Ecto neural progenitor cell (in vitro differentiated cells): ENCODE measurements at regions not wholly inside any gene's neighbourhood (a gene's known extent, or its start where the extent isn't known, plus 50 kb on each side); places are given as distances from the start of the nearest gene placed in this dataset.
"Not testable (repeated sequence)": the region's sequence is repeated elsewhere in the genome, so short reads cannot be mapped to it uniquely, and the experiment has no call there.

Experiments used
- DNase-seq: peaks from one replicate; pipeline ENCODE4 v3.0.0-alpha.2; 2018; ENCODE audit warnings: low spot score

- no peak for DNase-seq
These were observed 440.1 kb downstream of the MIAT start for GRCh38 chr22:27097506-27097905.

- no peak for DNase-seq
These were observed 440.5 kb downstream of the MIAT start for GRCh38 chr22:27097933-27098332.

GRCh38 chr22:27099946-27100722 is 442.7 kb downstream of the MIAT start:
- no peak for DNase-seq

GRCh38 chr22:27100789-27101188 is 443.4 kb downstream of the MIAT start:
- peak; percentile 82 for DNase-seq

- DNase-seq, result no peak
These were observed 443.9 kb downstream of the MIAT start for GRCh38 chr22:27101288-27101687.

GRCh38 chr22:27104449-27104848 is 447.1 kb downstream of the MIAT start:
- DNase-seq, result no peak

GRCh38 chr22:27105142-27106025 is 448.0 kb downstream of the MIAT start:
- no peak for DNase-seq

- no peak for DNase-seq
These were observed 449.6 kb downstream of the MIAT start for GRCh38 chr22:27106985-27107384.

- no peak for DNase-seq
These were observed 450.0 kb downstream of the MIAT start for GRCh38 chr22:27107386-27107785.

GRCh38 chr22:27107824-27108223 is 450.4 kb downstream of the MIAT start:
- no peak for DNase-seq

- DNase-seq, result no peak
These were observed 451.2 kb downstream of the MIAT start for GRCh38 chr22:27108425-27109114.

- DNase-seq, result not testable (repeated sequence)
These were observed 452.0 kb downstream of the MIAT start for GRCh38 chr22:27109406-27109805.

GRCh38 chr22:27110665-27111451 is 453.5 kb downstream of the MIAT start:
- DNase-seq, result no peak

GRCh38 chr22:27111796-27112672 is 454.6 kb downstream of the MIAT start:
- DNase-seq, result no peak

GRCh38 chr22:27113211-27113635 is 455.8 kb downstream of the MIAT start:
- no peak for DNase-seq

- DNase-seq, result no peak
These were observed 456.3 kb downstream of the MIAT start for GRCh38 chr22:27113641-27114040.

GRCh38 chr22:27114186-27114585 is 456.8 kb downstream of the MIAT start:
- no peak for DNase-seq

- no peak for DNase-seq
These were observed 458.0 kb downstream of the MIAT start for GRCh38 chr22:27115410-27115809.

GRCh38 chr22:27115816-27116256 is 458.4 kb downstream of the MIAT start:
- no peak for DNase-seq

GRCh38 chr22:27116312-27117086 is 459.1 kb downstream of the MIAT start:
- DNase-seq, result no peak
